Spleen (tissue), 11 donors: ENCODE measurements at regions not wholly inside any gene's neighbourhood (a gene's known extent, or its start where the extent isn't known, plus 50 kb on each side); places are given as distances from the start of the nearest gene placed in this dataset.

Experiments
- DNase-seq: peaks from one replicate; pipeline ENCODE4 v3.0.0-alpha.2; 2020
- H3K27ac ChIP-seq, 8 donors: fragments of 200-600 bp; sonication (generic) in 7 of 8; 1 replicate in 4 of 8; 2 replicates in 4 of 8; pipeline versions ENCODE4 v1.5.0 to v1.8.0; 2016 to 2021; ENCODE audit warnings: inconsistent platforms in 4 of 8, mild to moderate bottlenecking in 4 of 8, moderate library complexity in 1 of 8
- H3K27me3 ChIP-seq, 7 donors: fragments of 200-600 bp; sonication (generic) in 6 of 7; replicated peaks in 1 of 7; 1 replicate in 4 of 7; 2 replicates in 3 of 7; pipeline versions ENCODE4 v1.5.0 to v1.8.0; 2016 to 2021; ENCODE audit warnings: inconsistent platforms in 3 of 7, mild to moderate bottlenecking in 1 of 7
- H3K36me3 ChIP-seq, 6 donors: fragments of 200-600 bp; sonication (generic) in 5 of 6; 1 replicate in 4 of 6; 2 replicates in 2 of 6; pipeline versions ENCODE4 v1.5.0 to v1.8.0; 2016 to 2021; ENCODE audit warnings: inconsistent platforms in 2 of 6
- H3K4me1 ChIP-seq, 6 donors: fragments of 200-600 bp; sonication (generic) in 5 of 6; 1 replicate in 3 of 6; 2 replicates in 3 of 6; pipeline versions ENCODE4 v1.5.0 to v1.8.0; 2016 to 2021; ENCODE audit warnings: inconsistent platforms in 3 of 6
- H3K4me3 ChIP-seq, 8 donors: fragments of 200-600 bp; sonication (generic) in 7 of 8; 1 replicate in 4 of 8; 2 replicates in 4 of 8; pipeline versions ENCODE4 v1.5.0 to v1.8.0; 2016 to 2021; ENCODE audit warnings: inconsistent platforms in 4 of 8, mild to moderate bottlenecking in 4 of 8, moderate library complexity in 2 of 8
- H3K9me3 ChIP-seq, 8 donors: fragments of 200-600 bp; sonication (generic) in 7 of 8; 1 replicate in 4 of 8; 2 replicates in 4 of 8; pipeline versions ENCODE4 v1.5.0 to v1.8.0; 2016 to 2021; ENCODE audit warnings: inconsistent platforms in 4 of 8
- POLR2A ChIP-seq, 3 donors: fragments of 450-650 bp; IDR thresholded peaks; one replicate each; pipeline ENCODE4 v1.5.1; 2017; ENCODE audit warnings: antibody characterized with exemption in 3 of 3, mild to moderate bottlenecking in 1 of 3
- POLR2AphosphoS5 ChIP-seq, 3 donors: sonication (generic); formaldehyde crosslinking; IDR thresholded peaks; one replicate each; pipeline ENCODE4 v1.5.1; 2017; ENCODE audit warnings: antibody characterized with exemption in 3 of 3
- WGBS, 5 donors: extraction: QIAGEN DNeasy Blood & Tissue Kit in 3 of 5; methylation state at CpG; one replicate each; pipeline versions ENCODE4 v1.1.5 to v1.1.7; 2013 to 2018; 5-methylcytosine and 5-hydroxymethylcytosine counted together
- intact Hi-C: fragments of 100-400 bp; cut with DNase I; formaldehyde crosslinking; loops from one replicate; pipeline ENCODE4 v1.15.0; 2023; ENCODE audit warnings: low total_unique reads
- TF ChIP-seq, protein P1 (sequence below), 11 experiments: fragments of 200-600 bp in 7 of 11; fragments of 450-650 bp in 4 of 11; sonication (generic) in 4 of 11; IDR thresholded peaks in 8 of 11; conservative IDR thresholded peaks in 3 of 11; 1 replicate in 7 of 11; 2 replicates in 4 of 11; pipeline versions ENCODE4 v1.4.0 to v1.8.0; 2016 to 2021; ENCODE audit warnings: antibody characterized with exemption in 11 of 11, inconsistent platforms in 4 of 11, mild to moderate bottlenecking in 1 of 11
- donor health status: healthy with polysubstance abuse.
- donor health status: DM: no; HTN: no; CAD: no; lungs with moderate emphysema.
- donor health status: DM: no; HTN: no; CAD: no.
- donor health status: Bipolar disorder and iron deficiency.
- donor health status: healthy.
- donor health status: DM: no; HTN: no; CAD: no.
- donor health status: DM: yes; HTN: yes; CAD: no.

DNA sequence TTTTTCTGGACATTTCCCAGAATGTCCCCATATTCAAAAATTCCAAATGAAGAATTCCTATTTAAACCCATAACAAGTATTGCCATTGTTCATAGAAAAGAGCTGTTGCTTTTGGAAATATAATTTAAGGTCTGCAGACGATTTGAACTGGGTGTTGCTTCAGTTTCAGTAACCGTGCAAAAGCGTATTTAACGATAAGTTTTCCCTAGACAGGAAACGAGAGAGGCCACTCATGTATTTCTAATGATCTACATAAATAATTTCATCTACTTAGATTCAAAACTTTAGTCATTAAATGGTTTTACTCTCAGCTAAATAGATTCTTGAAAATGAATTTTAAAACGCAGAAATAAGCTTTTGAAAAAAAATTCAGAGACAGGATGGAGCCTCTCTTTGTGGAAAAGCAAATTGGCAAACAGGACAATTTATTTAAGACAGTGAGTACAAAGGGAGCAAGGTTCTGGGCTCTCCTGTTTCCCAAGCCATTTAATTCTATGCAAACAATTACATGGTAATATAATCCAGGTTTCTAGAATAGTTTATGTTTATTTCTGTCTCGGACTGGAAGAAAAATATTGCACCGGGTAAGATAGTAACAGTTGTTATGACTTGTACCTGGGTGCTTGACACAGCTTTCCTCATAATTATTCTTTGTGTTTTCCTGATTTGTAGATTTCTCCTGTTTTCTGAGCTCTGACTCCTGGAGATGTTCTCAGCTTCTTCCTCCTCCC lies 263.0 kb downstream of the BAMBI start:
- H3K27ac ChIP-seq: no peak overlapping the region
- H3K4me1 ChIP-seq: no peaks in the 10 kb centered on the region
- 76 to 84% (median 80%) methylated on average over 8 of the region's 8 CpGs for WGBS, 5 donors
- intact Hi-C loops: no loop called here
- TF ChIP-seq, protein P1, sequence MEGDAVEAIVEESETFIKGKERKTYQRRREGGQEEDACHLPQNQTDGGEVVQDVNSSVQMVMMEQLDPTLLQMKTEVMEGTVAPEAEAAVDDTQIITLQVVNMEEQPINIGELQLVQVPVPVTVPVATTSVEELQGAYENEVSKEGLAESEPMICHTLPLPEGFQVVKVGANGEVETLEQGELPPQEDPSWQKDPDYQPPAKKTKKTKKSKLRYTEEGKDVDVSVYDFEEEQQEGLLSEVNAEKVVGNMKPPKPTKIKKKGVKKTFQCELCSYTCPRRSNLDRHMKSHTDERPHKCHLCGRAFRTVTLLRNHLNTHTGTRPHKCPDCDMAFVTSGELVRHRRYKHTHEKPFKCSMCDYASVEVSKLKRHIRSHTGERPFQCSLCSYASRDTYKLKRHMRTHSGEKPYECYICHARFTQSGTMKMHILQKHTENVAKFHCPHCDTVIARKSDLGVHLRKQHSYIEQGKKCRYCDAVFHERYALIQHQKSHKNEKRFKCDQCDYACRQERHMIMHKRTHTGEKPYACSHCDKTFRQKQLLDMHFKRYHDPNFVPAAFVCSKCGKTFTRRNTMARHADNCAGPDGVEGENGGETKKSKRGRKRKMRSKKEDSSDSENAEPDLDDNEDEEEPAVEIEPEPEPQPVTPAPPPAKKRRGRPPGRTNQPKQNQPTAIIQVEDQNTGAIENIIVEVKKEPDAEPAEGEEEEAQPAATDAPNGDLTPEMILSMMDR (IDR thresholded peaks at IDR 0.05 in 8 of 11, conservative IDR thresholded peaks at IDR 0.05 in 3 of 11): no peak
- TF ChIP-seq POLR2AphosphoS5 (IDR thresholded peaks at IDR 0.05) (no peak), POLR2A (IDR thresholded peaks at IDR 0.05) (no peak)
- no peaks in the 10 kb centered on the region for H3K36me3 ChIP-seq
- peaks cover 0 to 14% (median 4%) of the 10 kb centered on the region in 8 donors for H3K9me3 ChIP-seq
- no peak for DNase-seq
- no peak overlapping the region for H3K4me3 ChIP-seq
- H3K27me3 ChIP-seq: no peaks in the 10 kb centered on the region

DNA sequence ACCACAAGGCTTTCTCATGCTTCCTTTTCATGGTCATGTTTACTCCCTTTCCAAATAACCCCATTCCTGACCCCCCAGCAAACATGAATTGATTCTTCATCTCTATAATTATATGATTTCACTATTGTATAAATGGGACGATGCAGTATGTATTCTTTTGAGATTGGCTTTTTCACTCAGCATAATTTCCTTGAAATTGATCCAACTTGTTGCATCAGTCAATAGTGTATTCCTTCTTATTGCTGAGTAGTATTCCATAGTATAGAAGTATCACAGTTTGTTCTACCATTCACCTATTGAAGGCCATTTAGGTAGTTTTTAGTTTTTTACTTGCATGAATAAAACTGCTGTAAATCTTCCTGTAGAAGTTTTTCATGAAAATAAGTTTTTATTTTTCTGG lies 264.7 kb downstream of the BAMBI start:
- WGBS, 5 donors: 83 to 95% (median 88%) methylated on average over 1 of the region's 1 CpG
- no peaks in the 10 kb centered on the region for H3K27me3 ChIP-seq
- peaks cover 0 to 14% (median 4%) of the 10 kb centered on the region in 8 donors for H3K9me3 ChIP-seq
- TF ChIP-seq POLR2A (IDR thresholded peaks at IDR 0.05) (no peak), POLR2AphosphoS5 (IDR thresholded peaks at IDR 0.05) (no peak)
- TF ChIP-seq, protein P1 (IDR thresholded peaks at IDR 0.05 in 8 of 11, conservative IDR thresholded peaks at IDR 0.05 in 3 of 11): no peak
- H3K4me1 ChIP-seq: no peaks in the 10 kb centered on the region
- no peaks in the 10 kb centered on the region for H3K36me3 ChIP-seq
- no peak overlapping the region for H3K4me3 ChIP-seq
- no peak overlapping the region for H3K27ac ChIP-seq
- DNase-seq: no peak
- intact Hi-C loops: no loop called here

DNA sequence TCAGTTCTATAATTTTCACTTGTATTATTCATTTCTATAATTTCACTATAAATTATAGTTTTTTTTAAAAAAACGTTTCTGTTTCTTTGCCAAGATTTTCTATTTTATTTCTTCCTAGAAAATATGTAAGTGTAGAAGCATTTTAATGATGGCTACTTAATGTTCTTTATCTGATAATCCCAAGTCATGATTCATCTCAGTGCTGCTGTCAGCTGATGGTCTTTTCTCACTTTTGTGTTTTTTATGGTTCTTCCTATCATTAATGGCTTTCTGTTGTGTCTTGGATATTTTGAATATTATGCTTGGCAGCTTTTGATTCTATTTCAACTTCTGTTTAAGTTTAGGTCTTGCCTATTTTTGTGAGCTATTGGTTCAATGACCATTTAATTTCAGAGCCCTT lies 268.6 kb downstream of the BAMBI start:
- no peaks in the 10 kb centered on the region for H3K4me1 ChIP-seq
- intact Hi-C loops: no loop called here
- H3K36me3 ChIP-seq: no peaks in the 10 kb centered on the region
- no peaks in the 10 kb centered on the region for H3K27me3 ChIP-seq
- TF ChIP-seq, protein P1 (IDR thresholded peaks at IDR 0.05 in 8 of 11, conservative IDR thresholded peaks at IDR 0.05 in 3 of 11): no peak
- TF ChIP-seq POLR2AphosphoS5 (IDR thresholded peaks at IDR 0.05) (no peak), POLR2A (IDR thresholded peaks at IDR 0.05) (no peak)
- 28 to 56% (median 43%) methylated on average over 1 of the region's 1 CpG for WGBS, 5 donors
- no peak overlapping the region for H3K27ac ChIP-seq
- no peak for DNase-seq
- H3K4me3 ChIP-seq: no peak overlapping the region
- peaks cover 0 to 14% (median 4%) of the 10 kb centered on the region in 8 donors for H3K9me3 ChIP-seq

DNA sequence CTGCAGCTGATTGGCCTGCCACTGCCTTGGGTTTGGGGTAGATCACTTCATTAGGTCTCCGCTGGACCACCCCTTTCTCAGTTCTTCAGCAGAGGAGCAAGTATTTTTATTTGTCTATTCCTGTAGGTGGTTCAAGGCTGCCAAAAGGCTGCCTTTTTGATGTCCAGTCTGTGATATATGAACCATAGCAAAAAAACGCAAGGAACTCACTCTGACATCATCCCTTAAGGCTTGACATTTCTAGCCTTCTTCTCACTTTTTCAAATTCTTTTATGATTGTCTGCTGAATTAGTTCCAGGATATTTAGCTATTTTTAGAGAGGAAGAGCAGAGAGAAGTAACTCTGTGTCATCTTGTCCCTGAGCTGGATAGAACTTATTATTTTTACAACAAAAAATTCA lies 269.2 kb downstream of the BAMBI start:
- TF ChIP-seq, protein P1 (IDR thresholded peaks at IDR 0.05 in 8 of 11, conservative IDR thresholded peaks at IDR 0.05 in 3 of 11): no peak
- TF ChIP-seq POLR2A (IDR thresholded peaks at IDR 0.05): no peak
- TF ChIP-seq POLR2AphosphoS5 (IDR thresholded peaks at IDR 0.05): no peak
- Histone ChIP-seq H3K4me3 (no peak overlapping the region), H3K36me3 (no peaks in the 10 kb centered on the region), H3K9me3 (peaks cover 0 to 14% (median 4%) of the 10 kb centered on the region in 8 donors), H3K27me3 (no peaks in the 10 kb centered on the region), H3K27ac (no peak overlapping the region), H3K4me1 (no peaks in the 10 kb centered on the region)
- intact Hi-C loops: no loop called here
- DNase-seq: no peak
- 65 to 85% (median 85%) methylated on average over 2 of the region's 2 CpGs for WGBS, 5 donors
